PC-3 (cell line): ENCODE measurements at regions not wholly inside any gene's neighbourhood (a gene's known extent, or its start where the extent isn't known, plus 50 kb on each side); places are given as distances from the start of the nearest gene placed in this dataset.

Experiments used
- CTCF ChIP-seq: fragments of 300-600 bp; sonication (generic); conservative IDR thresholded peaks from 2 replicates; pipeline ENCODE4 v1.5.1; 2017; ENCODE audit warnings: antibody characterized with exemption, low read depth, mild to moderate bottlenecking, low read length
- EZH2phosphoT487 ChIP-seq: fragments of 300-600 bp; sonication (generic); IDR thresholded peaks from 2 replicates; pipeline ENCODE4 v1.6.1; 2018; ENCODE audit warnings: mild to moderate bottlenecking, antibody characterized with exemption, low read length, borderline replicate concordance

GRCh38 chr2:235217846-235218245 lies 266.0 kb downstream of the SH3BP4 start:
- TF ChIP-seq CTCF (no peak), EZH2phosphoT487 (no peak)
